ENCODE measurements at regions not wholly inside any gene's neighbourhood (a gene's known extent, or its start where the extent isn't known, plus 50 kb on each side); places are given as distances from the start of the nearest gene placed in this dataset.
A peak's percentile ranks its signal among the peaks of the same experiment; 100 is the strongest.

DNA sequence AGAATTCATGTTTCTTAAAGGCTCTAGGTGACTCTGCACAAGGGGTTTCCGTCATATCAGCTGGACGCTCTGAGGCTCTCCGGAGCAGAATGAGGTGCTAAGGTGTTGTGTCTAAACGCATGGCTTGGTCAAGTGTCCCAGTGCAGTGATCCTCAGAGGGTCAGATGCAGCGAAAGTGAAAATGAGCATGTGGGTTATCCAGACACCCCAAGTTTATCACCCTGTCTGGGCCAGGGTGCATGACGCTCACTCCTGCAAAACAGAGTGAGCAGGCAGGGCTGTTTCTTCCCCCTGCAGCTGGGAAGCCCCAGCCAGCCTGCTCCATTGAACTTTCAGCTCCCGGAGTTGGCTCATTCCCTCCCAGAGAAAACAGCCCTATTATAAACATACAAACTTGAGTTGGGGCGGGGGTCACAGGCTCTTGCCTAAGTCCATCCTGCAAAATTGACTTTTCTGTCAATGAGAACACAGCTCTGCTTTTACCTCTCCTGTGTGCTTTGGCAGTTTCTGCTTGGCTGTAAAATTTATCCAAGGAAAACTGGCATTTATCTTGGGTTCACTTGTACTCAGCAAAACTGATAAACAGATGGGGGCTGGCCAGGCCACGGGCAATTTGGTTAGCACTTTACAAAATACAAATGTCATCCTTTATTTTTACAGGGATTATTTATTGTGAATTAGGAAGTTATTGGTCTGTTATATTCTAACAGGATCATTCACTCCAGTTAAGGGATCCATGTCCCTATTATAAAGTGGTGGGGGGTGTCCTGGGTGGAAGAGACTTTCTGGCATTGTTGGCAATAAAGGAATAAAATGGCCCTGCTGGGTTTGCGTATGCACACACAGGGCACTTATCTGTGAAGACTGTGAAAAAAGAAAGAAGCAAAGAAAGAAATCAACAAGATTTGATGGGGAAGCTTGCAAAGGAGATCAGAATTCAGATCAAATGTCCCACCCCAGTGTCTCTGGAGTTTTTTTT, 154.9 kb downstream of the FOXA2 start (continued):
- TF ChIP-seq, protein P1, sequence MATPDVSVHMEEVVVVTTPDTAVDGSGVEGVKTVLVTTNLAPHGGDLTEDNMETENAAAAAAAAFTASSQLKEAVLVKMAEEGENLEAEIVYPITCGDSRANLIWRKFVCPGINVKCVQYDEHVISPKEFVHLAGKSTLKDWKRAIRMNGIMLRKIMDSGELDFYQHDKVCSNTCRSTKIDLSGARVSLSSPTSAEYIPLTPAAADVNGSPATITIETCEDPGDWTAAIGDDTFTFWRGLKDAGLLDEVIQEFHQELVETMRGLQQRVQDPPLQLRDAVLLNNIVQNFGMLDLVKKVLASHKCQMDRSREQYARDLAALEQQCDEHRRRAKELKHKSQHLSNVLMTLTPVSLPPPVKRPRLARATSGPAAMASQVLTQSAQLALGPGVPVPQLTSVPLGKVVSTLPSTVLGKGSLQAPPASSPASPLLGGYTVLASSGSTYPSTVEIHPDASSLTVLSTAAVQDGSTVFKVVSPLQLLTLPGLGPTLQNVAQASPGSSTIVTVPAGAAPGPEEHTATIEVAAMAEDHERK (CRISPR knock-in tag; IDR thresholded peaks at IDR 0.05; ENCODE audit: low read depth) = no peak
- TF ChIP-seq KLF12 (CRISPR knock-in tag; IDR thresholded peaks at IDR 0.05; ENCODE audit: borderline replicate concordance) (no peak; the same call in none of the 2 replicates), HDAC1 (CRISPR knock-in tag; IDR thresholded peaks at IDR 0.05) (peak; percentile 86), ZNF451 (CRISPR knock-in tag; IDR thresholded peaks at IDR 0.05) (no peak), ZMAT5 (CRISPR knock-in tag; IDR thresholded peaks at IDR 0.05; ENCODE audit: borderline replicate concordance, low read depth) (no peak), FOXA1 (IDR thresholded peaks at IDR 0.05) (no peak), FOXA1 (CRISPR knock-in tag; IDR thresholded peaks at IDR 0.05) (peak; percentile 77), ZSCAN20 (CRISPR knock-in tag; IDR thresholded peaks at IDR 0.05; ENCODE audit: borderline replicate concordance) (peak; percentile 92), RBAK (CRISPR knock-in tag; IDR thresholded peaks at IDR 0.05) (no peak), ZNF761 (CRISPR knock-in tag; conservative IDR thresholded peaks at IDR 0.05) (no peak), ZNF546 (CRISPR knock-in tag; conservative IDR thresholded peaks at IDR 0.05) (no peak), USF2 (IDR thresholded peaks at IDR 0.05; ENCODE audit: low read depth, low read length) (no peak), USF2 (CRISPR knock-in tag; IDR thresholded peaks at IDR 0.05; ENCODE audit: borderline replicate concordance) (0 out of 2 replicates have a peak, but pooled peaks have one; percentile 31), ZNF839 (CRISPR knock-in tag; IDR thresholded peaks at IDR 0.05; ENCODE audit: borderline replicate concordance) (no peak), ZBTB38 (CRISPR knock-in tag; IDR thresholded peaks at IDR 0.05) (peak; percentile 87), SIX1 (CRISPR knock-in tag; IDR thresholded peaks at IDR 0.05; ENCODE audit: borderline replicate concordance) (peak; percentile 62; the same call in 1 of the 2 replicates), SIN3A (IDR thresholded peaks at IDR 0.05; ENCODE audit: borderline replicate concordance, low read depth, low read length) (peak; percentile 69; the same call in 1 of the 2 replicates), NFKBIZ (CRISPR knock-in tag; IDR thresholded peaks at IDR 0.05) (peak; percentile 80), ESRRA (CRISPR knock-in tag; IDR thresholded peaks at IDR 0.05; ENCODE audit: low read depth) (peak; percentile 97), SAP130 (CRISPR knock-in tag; IDR thresholded peaks at IDR 0.05; ENCODE audit: low read depth) (peak; percentile 87), ZNF180 (CRISPR knock-in tag; IDR thresholded peaks at IDR 0.05; ENCODE audit: borderline replicate concordance, low read depth) (no peak; the same call in 1 of the 2 replicates), ZNF720 (CRISPR knock-in tag; IDR thresholded peaks at IDR 0.05) (no peak), YY1 (IDR thresholded peaks at IDR 0.05; ENCODE audit: insufficient read depth, insufficient replicate concordance, low read depth, low read length) (no peak)
- TF ChIP-seq, protein P2, sequence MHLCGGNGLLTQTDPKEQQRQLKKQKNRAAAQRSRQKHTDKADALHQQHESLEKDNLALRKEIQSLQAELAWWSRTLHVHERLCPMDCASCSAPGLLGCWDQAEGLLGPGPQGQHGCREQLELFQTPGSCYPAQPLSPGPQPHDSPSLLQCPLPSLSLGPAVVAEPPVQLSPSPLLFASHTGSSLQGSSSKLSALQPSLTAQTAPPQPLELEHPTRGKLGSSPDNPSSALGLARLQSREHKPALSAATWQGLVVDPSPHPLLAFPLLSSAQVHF (CRISPR knock-in tag; IDR thresholded peaks at IDR 0.05) = no peak
- TF ChIP-seq, protein P3, sequence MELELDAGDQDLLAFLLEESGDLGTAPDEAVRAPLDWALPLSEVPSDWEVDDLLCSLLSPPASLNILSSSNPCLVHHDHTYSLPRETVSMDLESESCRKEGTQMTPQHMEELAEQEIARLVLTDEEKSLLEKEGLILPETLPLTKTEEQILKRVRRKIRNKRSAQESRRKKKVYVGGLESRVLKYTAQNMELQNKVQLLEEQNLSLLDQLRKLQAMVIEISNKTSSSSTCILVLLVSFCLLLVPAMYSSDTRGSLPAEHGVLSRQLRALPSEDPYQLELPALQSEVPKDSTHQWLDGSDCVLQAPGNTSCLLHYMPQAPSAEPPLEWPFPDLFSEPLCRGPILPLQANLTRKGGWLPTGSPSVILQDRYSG (CRISPR knock-in tag; IDR thresholded peaks at IDR 0.05) = peak; percentile 88; the same call in 1 of the 2 replicates

All from HepG2 (cell line).